Prostate gland (tissue), 2 donors: ENCODE measurements at regions not wholly inside any gene's neighbourhood (a gene's known extent, or its start where the extent isn't known, plus 50 kb on each side); places are given as distances from the start of the nearest gene placed in this dataset.

Experiments
- CTCF ChIP-seq, 4 experiments: fragments of 200-600 bp in 2 of 4; fragments of 450-650 bp in 2 of 4; sonication (generic) in 2 of 4; IDR thresholded peaks; 1 replicate in 3 of 4; 2 replicates in 1 of 4; pipeline ENCODE4 v1.5.1; 2016 to 2019; ENCODE audit warnings: antibody characterized with exemption in 4 of 4, mild to moderate bottlenecking in 2 of 4, moderate library complexity in 2 of 4
- POLR2A ChIP-seq: fragments of 450-650 bp; IDR thresholded peaks from one replicate; pipeline ENCODE4 v1.6.1; 2016; ENCODE audit warnings: antibody characterized with exemption, mild to moderate bottlenecking
- POLR2AphosphoS5 ChIP-seq: sonication (generic); formaldehyde crosslinking; IDR thresholded peaks from one replicate; pipeline ENCODE4 v1.6.1; 2017; ENCODE audit warnings: antibody characterized with exemption

- no peak for TF ChIP-seq CTCF (IDR thresholded peaks at IDR 0.05)
- TF ChIP-seq POLR2A: no peak
- TF ChIP-seq POLR2AphosphoS5: no peak
Observed at GRCh38 chr15:60059186-60059585, 55.1 kb downstream of the FOXB1 start.
